ENCODE measurements at regions not wholly inside any gene's neighbourhood (a gene's known extent, or its start where the extent isn't known, plus 50 kb on each side); places are given as distances from the start of the nearest gene placed in this dataset.

- Mint-ChIP-seq H3K9me3 (no peaks in the 10 kb centered on the region), H3K27ac (no peak overlapping the region), H3K4me3 (no peak overlapping the region), H3K27me3 (ENCODE audit: insufficient read depth) (peaks cover 19% of the 10 kb centered on the region), H3K4me1 (ENCODE audit: low read depth) (no peaks in the 10 kb centered on the region), H3K36me3 (ENCODE audit: low read depth) (no peaks in the 10 kb centered on the region)
- peak; percentile 32; the same call in 1 of the 2 replicates for TF ChIP-seq CTCF (IDR thresholded peaks at IDR 0.05)
- DNase-seq = no peak
These were observed 86.7 kb upstream of the ANKRD34C start for GRCh38 chr15:79195802-79196201.

DNA sequence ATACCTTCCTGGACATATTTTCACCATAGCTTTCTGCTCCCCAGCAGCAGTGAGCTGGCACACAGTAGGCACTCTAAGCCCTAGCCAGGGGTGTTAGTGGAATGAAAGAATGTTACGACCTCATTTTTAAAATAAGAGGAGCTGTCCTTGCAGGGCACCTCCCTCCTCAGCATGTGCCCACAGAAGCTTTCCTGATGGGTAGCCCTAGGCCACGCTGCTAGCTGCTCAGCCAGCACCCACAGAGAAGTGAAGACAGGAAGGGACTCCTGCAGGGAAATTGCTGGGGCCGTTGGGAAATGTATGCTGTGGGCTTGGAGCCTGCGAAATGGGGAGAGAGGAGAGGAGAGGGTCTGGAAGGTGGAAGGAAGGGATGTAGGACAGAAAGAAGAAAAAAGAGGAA lies 87.3 kb upstream of the ANKRD34C start:
- Mint-ChIP-seq H3K27me3 (ENCODE audit: insufficient read depth) (peaks cover 23% of the 10 kb centered on the region), H3K9me3 (no peaks in the 10 kb centered on the region), H3K4me3 (no peak overlapping the region), H3K27ac (no peak overlapping the region), H3K4me1 (ENCODE audit: low read depth) (no peaks in the 10 kb centered on the region), H3K36me3 (ENCODE audit: low read depth) (no peaks in the 10 kb centered on the region)
- DNase-seq = no peak
- TF ChIP-seq CTCF (IDR thresholded peaks at IDR 0.05) = no peak

GRCh38 chr15:79194386-79194785 lies 88.1 kb upstream of the ANKRD34C start:
- H3K4me1 Mint-ChIP-seq (ENCODE audit: low read depth) = no peaks in the 10 kb centered on the region
- no peak overlapping the region for H3K4me3 Mint-ChIP-seq
- no peaks in the 10 kb centered on the region for H3K36me3 Mint-ChIP-seq (ENCODE audit: low read depth)
- no peak for DNase-seq
- no peaks in the 10 kb centered on the region for H3K9me3 Mint-ChIP-seq
- TF ChIP-seq CTCF (IDR thresholded peaks at IDR 0.05) = no peak
- peaks cover 26% of the 10 kb centered on the region for H3K27me3 Mint-ChIP-seq (ENCODE audit: insufficient read depth)
- no peak overlapping the region for H3K27ac Mint-ChIP-seq

- no peak overlapping the region for H3K27ac Mint-ChIP-seq
- no peak overlapping the region for H3K4me3 Mint-ChIP-seq
- H3K27me3 Mint-ChIP-seq (ENCODE audit: insufficient read depth) = peaks cover 26% of the 10 kb centered on the region
- H3K9me3 Mint-ChIP-seq = no peaks in the 10 kb centered on the region
- no peaks in the 10 kb centered on the region for H3K36me3 Mint-ChIP-seq (ENCODE audit: low read depth)
- H3K4me1 Mint-ChIP-seq (ENCODE audit: low read depth) = no peaks in the 10 kb centered on the region
- DNase-seq = no peak
- TF ChIP-seq CTCF (IDR thresholded peaks at IDR 0.05) = no peak
These were observed 89.0 kb upstream of the ANKRD34C start for GRCh38 chr15:79193549-79193948.

DNA sequence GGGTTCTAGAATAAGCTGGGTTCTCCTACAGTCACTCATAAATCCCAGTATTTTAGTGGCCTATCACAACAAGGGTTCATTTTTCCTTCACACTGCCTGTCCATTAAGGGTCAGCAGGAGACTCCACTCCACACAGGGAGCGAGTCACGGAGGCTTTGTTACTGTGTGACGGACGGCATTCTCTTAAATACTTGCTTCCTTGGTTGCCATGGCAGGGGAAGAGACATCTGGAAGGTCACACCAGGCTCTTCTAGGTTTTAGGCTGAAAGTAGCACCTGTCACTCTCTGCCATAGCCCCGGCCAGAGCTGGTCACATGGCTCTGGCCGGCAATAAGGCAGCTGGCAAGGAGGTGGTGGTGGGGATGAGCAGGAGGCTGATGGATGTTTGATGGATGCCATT lies 89.4 kb upstream of the ANKRD34C start:
- TF ChIP-seq CTCF (IDR thresholded peaks at IDR 0.05) = no peak
- H3K27me3 Mint-ChIP-seq (ENCODE audit: insufficient read depth) = peaks cover 26% of the 10 kb centered on the region

GRCh38 chr15:79192462-79193036 lies 90.0 kb upstream of the ANKRD34C start:
- no peaks in the 10 kb centered on the region for H3K4me1 Mint-ChIP-seq (ENCODE audit: low read depth)
- DNase-seq = no peak
- no peak overlapping the region for H3K27ac Mint-ChIP-seq
- TF ChIP-seq CTCF (IDR thresholded peaks at IDR 0.05) = no peak
- no peaks in the 10 kb centered on the region for H3K9me3 Mint-ChIP-seq
- H3K4me3 Mint-ChIP-seq = no peak overlapping the region
- H3K36me3 Mint-ChIP-seq (ENCODE audit: low read depth) = no peaks in the 10 kb centered on the region
- H3K27me3 Mint-ChIP-seq (ENCODE audit: insufficient read depth) = peaks cover 26% of the 10 kb centered on the region

More for the DNA sequence above, 89.4 kb upstream of the ANKRD34C start:
- Mint-ChIP-seq H3K27ac (no peak overlapping the region), H3K9me3 (no peaks in the 10 kb centered on the region), H3K36me3 (ENCODE audit: low read depth) (no peaks in the 10 kb centered on the region), H3K4me1 (ENCODE audit: low read depth) (no peaks in the 10 kb centered on the region), H3K4me3 (no peak overlapping the region)
- no peak for DNase-seq
